ENCODE measurements at regions not wholly inside any gene's neighbourhood (a gene's known extent, or its start where the extent isn't known, plus 50 kb on each side); places are given as distances from the start of the nearest gene placed in this dataset.

DNA sequence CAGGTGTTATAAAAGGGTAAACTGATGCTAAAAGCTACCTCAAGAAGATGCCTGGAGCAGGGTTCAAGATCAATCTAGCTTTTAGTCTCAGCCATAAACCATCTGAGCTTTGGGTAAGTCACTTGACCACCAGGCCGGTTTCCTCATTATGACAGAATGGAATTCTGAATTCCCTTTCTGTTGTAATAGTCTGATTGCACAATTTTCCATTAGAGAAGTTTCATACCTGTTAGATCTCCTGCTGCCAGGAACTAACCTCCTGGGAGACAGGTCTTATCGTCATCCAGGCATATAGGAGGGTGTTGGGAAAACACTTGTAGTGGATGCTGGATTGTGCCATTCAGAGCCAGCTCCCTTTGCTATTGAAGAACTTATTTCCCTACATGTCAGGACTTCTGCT, 272.5 kb downstream of the TDRD15 start:
- DNase-seq (ENCODE audit: low read depth in 2 of 2) = no peak
- TF ChIP-seq, protein P1, sequence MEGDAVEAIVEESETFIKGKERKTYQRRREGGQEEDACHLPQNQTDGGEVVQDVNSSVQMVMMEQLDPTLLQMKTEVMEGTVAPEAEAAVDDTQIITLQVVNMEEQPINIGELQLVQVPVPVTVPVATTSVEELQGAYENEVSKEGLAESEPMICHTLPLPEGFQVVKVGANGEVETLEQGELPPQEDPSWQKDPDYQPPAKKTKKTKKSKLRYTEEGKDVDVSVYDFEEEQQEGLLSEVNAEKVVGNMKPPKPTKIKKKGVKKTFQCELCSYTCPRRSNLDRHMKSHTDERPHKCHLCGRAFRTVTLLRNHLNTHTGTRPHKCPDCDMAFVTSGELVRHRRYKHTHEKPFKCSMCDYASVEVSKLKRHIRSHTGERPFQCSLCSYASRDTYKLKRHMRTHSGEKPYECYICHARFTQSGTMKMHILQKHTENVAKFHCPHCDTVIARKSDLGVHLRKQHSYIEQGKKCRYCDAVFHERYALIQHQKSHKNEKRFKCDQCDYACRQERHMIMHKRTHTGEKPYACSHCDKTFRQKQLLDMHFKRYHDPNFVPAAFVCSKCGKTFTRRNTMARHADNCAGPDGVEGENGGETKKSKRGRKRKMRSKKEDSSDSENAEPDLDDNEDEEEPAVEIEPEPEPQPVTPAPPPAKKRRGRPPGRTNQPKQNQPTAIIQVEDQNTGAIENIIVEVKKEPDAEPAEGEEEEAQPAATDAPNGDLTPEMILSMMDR (conservative IDR thresholded peaks at IDR 0.05 in 1 of 2, IDR thresholded peaks at IDR 0.05 in 1 of 2; ENCODE audit: low read depth in 1 of 2, low read length in 2 of 2) = no peak
- no peak for TF ChIP-seq EZH2 (IDR thresholded peaks at IDR 0.05; ENCODE audit: low read length, missing control alignments)
- Histone ChIP-seq H4K20me1 (ENCODE audit: control insufficient read depth, extremely low read depth, insufficient read depth, low read length) (no peaks in the 10 kb centered on the region), H2AFZ (ENCODE audit: low read length) (no peak overlapping the region), H3K27ac (ENCODE audit: insufficient read depth, low read length) (no peak overlapping the region), H3K4me3 (replicated peaks in 1 of 4; ENCODE audit: control extremely low read depth in 1 of 4, insufficient read depth in 1 of 4, low read depth in 3 of 4, low read length in 4 of 4) (no peak overlapping the region), H3K9me3 (ENCODE audit: control insufficient read depth, insufficient read depth, low read depth, low read length) (no peaks in the 10 kb centered on the region), H3K4me1 (ENCODE audit: control insufficient read depth, extremely low read depth, insufficient read depth, low read length) (no peaks in the 10 kb centered on the region), H3K4me2 (ENCODE audit: extremely low read depth, insufficient read depth, low read length) (no peak overlapping the region), H3K79me2 (ENCODE audit: control insufficient read depth, insufficient read depth, low read length) (no peaks in the 10 kb centered on the region), H3K9ac (ENCODE audit: insufficient read depth, low read length) (no peak overlapping the region), H3K27me3 (ENCODE audit: control insufficient read depth, insufficient read depth, low read length) (no peaks in the 10 kb centered on the region), H3K36me3 (ENCODE audit: control insufficient read depth, insufficient read depth, low read length) (no peaks in the 10 kb centered on the region)

DNA sequence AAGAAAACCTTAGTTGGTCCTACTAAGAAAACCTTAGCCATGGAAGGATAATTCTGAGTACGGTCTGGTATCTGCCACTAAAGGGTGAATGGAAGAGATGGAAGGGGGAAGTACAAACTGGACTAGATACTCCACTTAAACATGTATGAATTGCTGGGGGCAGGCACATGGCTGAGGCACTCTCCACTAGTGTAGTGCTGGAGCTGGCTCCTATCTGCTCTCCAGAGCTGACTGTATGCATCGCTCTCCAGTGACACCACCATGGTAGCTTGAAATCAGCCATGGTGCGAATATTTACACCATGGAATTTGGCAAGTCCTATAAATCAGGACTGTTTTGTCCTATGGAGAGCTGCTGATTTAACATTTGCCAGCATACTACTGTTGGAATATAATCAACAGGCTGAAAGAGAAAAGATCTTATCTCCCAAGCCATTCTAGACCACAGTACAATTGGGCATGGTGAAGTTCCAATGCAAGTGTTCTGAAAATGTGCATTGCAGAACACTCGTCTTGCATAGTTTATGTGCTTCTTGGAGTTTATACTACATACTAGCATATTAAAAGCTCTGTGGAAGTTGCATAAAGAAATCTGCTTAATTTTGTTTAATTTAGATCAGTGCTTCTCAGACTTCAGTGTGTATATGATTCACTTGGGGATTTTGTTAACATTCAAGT, 277.4 kb downstream of the TDRD15 start:
- Histone ChIP-seq H2AFZ (ENCODE audit: low read length) (no peak overlapping the region), H3K4me3 (replicated peaks in 1 of 4; ENCODE audit: control extremely low read depth in 1 of 4, insufficient read depth in 1 of 4, low read depth in 3 of 4, low read length in 4 of 4) (no peak overlapping the region), H4K20me1 (ENCODE audit: control insufficient read depth, extremely low read depth, insufficient read depth, low read length) (no peaks in the 10 kb centered on the region), H3K36me3 (ENCODE audit: control insufficient read depth, insufficient read depth, low read length) (no peaks in the 10 kb centered on the region), H3K27ac (ENCODE audit: insufficient read depth, low read length) (no peak overlapping the region), H3K9ac (ENCODE audit: insufficient read depth, low read length) (no peak overlapping the region), H3K4me2 (ENCODE audit: extremely low read depth, insufficient read depth, low read length) (no peak overlapping the region), H3K27me3 (ENCODE audit: control insufficient read depth, insufficient read depth, low read length) (no peaks in the 10 kb centered on the region), H3K9me3 (ENCODE audit: control insufficient read depth, insufficient read depth, low read depth, low read length) (no peaks in the 10 kb centered on the region), H3K4me1 (ENCODE audit: control insufficient read depth, extremely low read depth, insufficient read depth, low read length) (no peaks in the 10 kb centered on the region), H3K79me2 (ENCODE audit: control insufficient read depth, insufficient read depth, low read length) (no peaks in the 10 kb centered on the region)
- no peak for DNase-seq (ENCODE audit: low read depth in 2 of 2)
- TF ChIP-seq EZH2 (IDR thresholded peaks at IDR 0.05; ENCODE audit: low read length, missing control alignments) = no peak
- TF ChIP-seq, protein P1 (conservative IDR thresholded peaks at IDR 0.05 in 1 of 2, IDR thresholded peaks at IDR 0.05 in 1 of 2; ENCODE audit: low read depth in 1 of 2, low read length in 2 of 2) = no peak

DNA sequence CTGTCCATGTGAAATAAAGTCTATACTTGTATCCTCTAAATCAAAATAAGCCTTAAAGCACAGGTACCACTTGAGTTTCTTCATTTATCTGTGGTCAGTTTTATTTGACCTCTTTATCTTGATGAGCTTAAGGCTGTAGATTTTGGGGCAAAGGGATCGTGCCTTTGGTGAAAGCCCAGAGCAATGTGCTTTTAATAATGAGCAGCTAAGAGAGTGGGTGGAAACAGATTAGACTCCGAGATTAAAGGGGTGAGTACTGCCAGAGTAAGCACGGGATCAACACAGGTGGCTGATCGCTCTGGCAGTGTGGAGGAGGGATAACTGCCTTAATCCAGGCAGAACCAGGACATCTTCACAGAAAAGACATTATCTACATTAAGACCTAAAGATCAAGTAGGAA, 280.4 kb downstream of the TDRD15 start:
- Histone ChIP-seq H3K4me3 (replicated peaks in 1 of 4; ENCODE audit: control extremely low read depth in 1 of 4, insufficient read depth in 1 of 4, low read depth in 3 of 4, low read length in 4 of 4) (no peak overlapping the region), H3K27ac (ENCODE audit: insufficient read depth, low read length) (no peak overlapping the region), H4K20me1 (ENCODE audit: control insufficient read depth, extremely low read depth, insufficient read depth, low read length) (no peaks in the 10 kb centered on the region), H3K9ac (ENCODE audit: insufficient read depth, low read length) (no peak overlapping the region), H3K79me2 (ENCODE audit: control insufficient read depth, insufficient read depth, low read length) (no peaks in the 10 kb centered on the region), H3K36me3 (ENCODE audit: control insufficient read depth, insufficient read depth, low read length) (no peaks in the 10 kb centered on the region), H3K4me1 (ENCODE audit: control insufficient read depth, extremely low read depth, insufficient read depth, low read length) (no peaks in the 10 kb centered on the region), H3K9me3 (ENCODE audit: control insufficient read depth, insufficient read depth, low read depth, low read length) (no peaks in the 10 kb centered on the region), H3K27me3 (ENCODE audit: control insufficient read depth, insufficient read depth, low read length) (no peaks in the 10 kb centered on the region), H2AFZ (ENCODE audit: low read length) (no peak overlapping the region), H3K4me2 (ENCODE audit: extremely low read depth, insufficient read depth, low read length) (no peak overlapping the region)
- no peak for DNase-seq (ENCODE audit: low read depth in 2 of 2)
- TF ChIP-seq, protein P1 (conservative IDR thresholded peaks at IDR 0.05 in 1 of 2, IDR thresholded peaks at IDR 0.05 in 1 of 2; ENCODE audit: low read depth in 1 of 2, low read length in 2 of 2) = no peak
- no peak for TF ChIP-seq EZH2 (IDR thresholded peaks at IDR 0.05; ENCODE audit: low read length, missing control alignments)
